Activated CD8-positive, alpha-beta memory T cell treated with anti-CD3 and anti-CD28 coated beads, Interleukin-2, amount 50 U/mL, for 48 hours (primary cell): ENCODE measurements at regions not wholly inside any gene's neighbourhood (a gene's known extent, or its start where the extent isn't known, plus 50 kb on each side); places are given as distances from the start of the nearest gene placed in this dataset.

ENCODE experiments used
- DNase-seq: peaks from one replicate; pipeline ENCODE4 v3.0.0-alpha.2; 2020

DNA sequence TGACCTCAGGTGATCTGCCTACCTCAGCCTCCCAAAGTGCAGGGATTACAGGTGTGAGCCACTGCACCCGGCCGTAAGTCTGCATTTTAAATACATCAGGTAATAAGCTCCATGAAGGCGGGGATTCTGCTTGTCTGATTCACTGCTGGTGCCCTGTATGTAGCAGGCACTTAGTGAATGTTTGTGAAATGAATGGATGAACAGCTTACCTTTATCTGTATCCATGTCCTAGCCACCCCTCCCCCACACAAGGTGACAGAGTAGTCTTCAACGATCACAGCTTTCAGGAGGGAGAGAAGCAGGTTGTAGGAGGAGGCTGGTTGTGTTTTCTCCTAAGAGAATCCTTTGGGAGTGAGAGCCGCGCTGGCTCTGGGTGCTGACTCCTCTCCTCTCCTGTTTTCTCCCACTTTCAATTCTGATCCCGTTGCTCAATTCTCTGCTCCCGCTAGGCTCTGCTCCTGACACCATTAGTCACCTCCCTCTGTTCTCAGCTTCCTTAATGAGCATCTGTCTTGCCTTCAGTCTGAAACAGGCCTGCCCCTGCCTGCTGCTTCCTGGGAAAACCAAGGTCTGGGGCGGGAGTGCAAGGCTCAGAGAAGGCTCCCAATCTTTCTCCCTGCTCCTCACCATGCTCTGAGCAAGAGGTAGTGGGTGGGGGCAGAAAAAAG, 88.8 kb upstream of the CTNNA1 start:
- DNase-seq: peak; percentile 28

- peak; percentile 29 for DNase-seq
These were observed 88.4 kb upstream of the HSPA9 start for GRCh38 chr5:138663561-138663960.

- DNase-seq: peak; percentile 46
These were observed 87.8 kb upstream of the HSPA9 start for GRCh38 chr5:138663009-138663408.

- DNase-seq: peak; percentile 53
These were observed 87.4 kb upstream of the HSPA9 start for GRCh38 chr5:138662599-138662998.

DNA sequence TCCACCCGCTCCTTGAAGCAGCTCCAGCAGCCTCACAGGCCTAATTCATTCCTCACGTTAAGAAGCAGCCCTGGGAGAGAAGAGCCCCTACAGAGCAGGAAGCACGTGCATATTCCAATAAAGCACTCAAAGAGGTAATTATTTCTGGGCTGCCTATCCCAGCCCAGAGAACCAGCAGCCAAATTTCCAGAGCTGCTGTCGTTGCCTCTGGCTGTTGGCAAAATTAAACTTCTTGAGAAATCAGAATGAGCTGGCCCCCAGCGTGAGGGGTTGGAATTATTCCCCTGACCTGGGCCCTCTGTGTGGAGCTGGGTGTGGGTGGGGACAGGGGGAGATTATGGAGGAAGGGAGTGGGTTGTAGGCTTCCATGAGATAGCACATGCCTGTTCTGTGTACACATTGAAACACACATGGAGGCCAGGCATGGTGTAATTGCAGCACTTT, 86.8 kb upstream of the HSPA9 start:
- peak; percentile 32 for DNase-seq

- peak; percentile 15 for DNase-seq
These were observed 86.2 kb upstream of the HSPA9 start for GRCh38 chr5:138661291-138661960.

DNA sequence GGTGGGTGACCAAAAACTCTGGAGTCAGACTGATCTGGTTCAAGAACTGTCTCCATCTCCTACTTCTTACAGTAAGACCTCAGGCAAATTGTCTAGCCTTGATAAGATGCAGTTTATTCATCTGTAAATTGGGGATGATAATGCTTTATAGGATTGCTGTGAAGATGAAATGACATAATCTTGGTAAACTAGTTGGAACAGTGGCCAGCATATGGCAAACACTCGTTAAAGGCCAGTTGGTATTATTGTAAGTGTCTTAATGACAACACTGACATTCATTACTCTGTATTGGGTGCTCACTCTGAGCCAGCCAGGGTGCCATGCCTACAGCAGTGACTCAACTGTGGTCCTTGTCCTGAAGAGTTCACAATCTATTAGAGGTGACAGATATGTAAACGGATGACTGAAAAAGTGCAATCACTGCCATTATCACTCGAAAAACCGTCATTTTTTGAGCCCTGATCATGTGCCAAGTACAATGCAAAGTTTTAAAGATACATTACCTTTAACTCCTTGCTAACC, 84.9 kb upstream of the HSPA9 start:
- no peak for DNase-seq

GRCh38 chr5:138659561-138659960, 84.4 kb upstream of the HSPA9 start:
- no peak for DNase-seq

DNA sequence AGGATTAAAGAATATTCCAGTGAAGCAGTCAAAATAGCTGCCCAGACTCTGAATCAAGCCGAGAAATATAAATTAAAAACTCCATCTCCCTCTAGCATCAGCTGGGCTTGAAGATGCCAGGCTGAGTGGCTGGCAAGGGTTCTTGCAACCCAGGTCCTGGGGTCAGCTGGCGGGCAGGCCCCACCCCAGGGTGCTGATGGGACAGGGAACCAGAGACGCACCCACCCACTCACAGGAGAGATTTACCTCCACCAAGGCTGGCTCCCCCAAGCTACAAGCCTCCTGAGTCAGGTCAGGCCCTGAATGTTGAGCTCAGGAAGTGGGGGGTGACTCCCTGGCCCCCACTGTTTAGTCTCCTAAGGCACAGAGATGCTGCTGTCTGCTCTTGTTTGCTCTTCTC, 83.9 kb upstream of the HSPA9 start:
- DNase-seq: no peak

DNA sequence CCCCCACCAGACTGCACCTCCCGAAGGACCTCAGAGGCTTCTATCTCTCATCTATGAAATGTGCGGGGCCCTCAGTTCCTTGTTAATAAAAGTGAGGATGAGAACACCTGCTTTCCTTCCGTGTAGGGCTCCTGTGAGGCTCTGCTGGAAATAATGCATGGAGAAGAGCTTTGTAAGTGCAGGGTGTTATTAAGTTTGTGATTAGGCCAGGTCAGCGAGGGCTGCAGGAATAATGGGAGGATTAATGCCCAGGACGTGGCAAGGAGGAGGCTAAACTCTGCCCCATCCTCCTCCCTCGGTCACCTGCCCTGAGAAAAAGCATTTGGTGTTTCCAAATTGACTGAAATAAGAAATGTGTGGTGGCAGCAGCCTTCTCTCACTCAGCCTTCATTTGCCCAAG, 83.5 kb upstream of the HSPA9 start:
- DNase-seq: no peak

GRCh38 chr5:138657360-138657759, 82.2 kb upstream of the HSPA9 start:
- no peak for DNase-seq

- DNase-seq: no peak
These were observed 81.7 kb upstream of the HSPA9 start for GRCh38 chr5:138656916-138657315.

DNA sequence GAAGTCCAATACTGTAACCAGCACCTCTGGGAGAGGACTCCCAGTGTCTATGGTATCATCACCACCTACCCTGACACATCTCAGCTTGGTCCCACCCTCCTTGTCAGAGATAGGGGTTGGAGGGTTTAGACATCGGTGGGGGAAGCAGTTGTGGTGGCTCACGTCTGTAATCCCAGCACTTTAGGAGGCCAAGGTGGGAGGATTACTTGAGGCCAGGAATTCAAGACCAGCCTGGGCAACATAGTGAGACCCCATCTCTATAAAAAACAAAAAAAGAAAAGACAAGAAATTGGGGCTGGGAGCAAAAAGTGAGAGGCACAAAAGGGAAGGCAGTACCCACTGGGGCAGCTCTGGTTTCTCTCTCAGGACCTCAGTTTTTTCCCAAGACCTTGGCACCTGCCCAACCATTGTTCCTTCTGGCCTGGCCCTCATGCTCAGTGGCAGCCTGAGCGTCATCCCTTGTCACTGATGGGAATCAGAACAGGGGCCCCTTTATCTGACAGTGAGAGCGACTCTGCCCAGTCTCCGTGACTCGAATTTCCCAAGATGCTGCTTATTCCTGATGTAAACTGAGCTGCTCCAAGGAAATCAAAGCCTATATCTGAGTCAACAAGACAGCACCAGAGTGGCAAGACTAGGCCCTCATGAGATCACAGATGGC, 80.5 kb upstream of the HSPA9 start:
- DNase-seq: no peak

GRCh38 chr5:138654281-138654867, 79.2 kb upstream of the HSPA9 start:
- DNase-seq: peak; percentile 82

DNA sequence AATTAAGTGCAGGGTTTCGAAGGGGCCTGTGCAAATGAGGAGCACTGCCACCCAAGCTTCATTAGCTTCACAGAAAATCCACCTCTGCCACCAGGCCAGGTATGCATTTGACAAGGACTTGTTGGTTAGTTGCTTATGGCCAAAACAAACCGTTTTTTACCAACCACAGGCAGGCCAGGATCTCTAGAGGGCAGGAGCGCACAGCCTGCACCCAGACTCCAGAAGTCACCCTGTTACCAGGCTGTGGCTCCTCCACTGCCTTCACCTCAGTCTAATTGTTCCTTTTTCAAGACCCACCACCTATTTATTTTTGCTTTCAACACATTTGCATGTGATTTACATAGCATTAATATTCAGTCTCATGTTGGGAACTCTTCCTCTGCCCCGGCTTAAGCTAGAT, 78.3 kb upstream of the HSPA9 start:
- DNase-seq: no peak

DNA sequence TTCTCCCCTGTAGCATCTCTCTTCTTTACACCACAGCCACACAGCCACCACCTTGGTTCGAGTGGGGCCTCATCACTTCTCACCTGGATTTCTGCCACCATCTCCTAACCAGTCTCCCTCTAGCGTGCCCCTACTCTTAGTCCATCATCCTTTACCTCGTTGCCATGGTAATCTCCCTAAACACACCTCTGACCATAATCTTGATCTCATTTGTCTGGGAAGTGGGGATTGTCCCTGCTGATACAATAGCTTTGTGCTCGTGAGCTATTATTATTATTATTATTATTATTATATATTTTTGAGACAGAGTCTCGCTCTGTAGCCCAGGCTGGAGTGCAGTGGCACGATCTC, 76.5 kb upstream of the HSPA9 start:
- no peak for DNase-seq

DNA sequence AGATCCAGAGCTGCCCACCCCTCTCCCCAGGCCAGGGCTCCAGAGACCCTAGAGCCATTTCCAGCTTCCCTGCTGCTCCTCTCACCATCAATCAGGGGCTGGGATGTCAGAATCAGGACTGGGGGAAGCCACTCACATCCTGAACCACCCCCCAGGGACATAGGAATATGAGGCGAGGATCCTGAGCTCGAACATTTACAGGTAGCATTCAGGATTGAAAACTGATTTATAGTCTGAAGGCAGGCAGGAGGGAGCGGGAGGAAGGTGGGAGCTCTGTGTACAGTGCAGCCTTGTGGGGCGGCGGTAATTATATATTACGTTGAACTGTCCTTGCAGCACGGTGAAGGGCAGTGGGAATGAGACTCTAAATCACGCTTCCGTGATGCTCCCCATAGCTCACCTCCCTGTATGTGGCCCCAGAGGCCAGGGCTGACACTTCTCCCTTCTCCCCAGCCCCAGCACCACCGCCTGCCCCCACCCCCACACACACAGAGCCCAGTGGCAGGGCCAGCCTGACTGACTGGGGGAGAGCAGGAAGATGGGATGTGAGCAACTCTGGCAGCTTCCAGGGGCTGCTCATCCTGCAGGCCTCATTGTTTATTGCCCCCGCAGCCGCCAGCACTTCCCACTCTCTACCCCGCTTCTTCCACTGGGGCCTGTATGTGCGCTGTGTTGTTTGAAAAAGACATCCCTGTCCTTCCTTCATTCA, 76.0 kb upstream of the HSPA9 start:
- DNase-seq: no peak

- DNase-seq: no peak
These were observed 75.0 kb upstream of the HSPA9 start for GRCh38 chr5:138650196-138650595.

- no peak for DNase-seq
These were observed 74.6 kb upstream of the HSPA9 start for GRCh38 chr5:138649775-138650174.

DNA sequence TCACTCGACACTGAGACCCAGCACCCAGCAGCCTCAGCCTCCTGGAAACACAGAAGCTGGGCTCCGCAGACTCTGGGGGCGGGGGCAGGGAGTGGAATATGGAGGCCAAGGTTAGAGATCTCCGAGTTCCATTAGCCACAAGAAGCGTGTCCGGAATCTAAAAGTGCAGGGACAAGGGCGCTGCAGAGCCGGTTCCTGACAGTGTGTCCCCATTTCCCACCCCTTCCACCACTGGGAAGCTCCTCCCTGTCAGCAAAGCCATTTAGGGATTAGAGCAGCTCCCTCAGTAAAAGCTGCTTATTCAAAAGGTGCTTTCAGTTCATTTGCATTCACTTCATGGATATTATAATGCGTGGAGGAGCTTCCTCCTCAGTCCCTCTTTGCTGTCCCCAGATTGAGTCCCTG, 74.1 kb upstream of the HSPA9 start:
- no peak for DNase-seq

- no peak for DNase-seq
These were observed 73.6 kb upstream of the HSPA9 start for GRCh38 chr5:138648841-138649240.

DNA sequence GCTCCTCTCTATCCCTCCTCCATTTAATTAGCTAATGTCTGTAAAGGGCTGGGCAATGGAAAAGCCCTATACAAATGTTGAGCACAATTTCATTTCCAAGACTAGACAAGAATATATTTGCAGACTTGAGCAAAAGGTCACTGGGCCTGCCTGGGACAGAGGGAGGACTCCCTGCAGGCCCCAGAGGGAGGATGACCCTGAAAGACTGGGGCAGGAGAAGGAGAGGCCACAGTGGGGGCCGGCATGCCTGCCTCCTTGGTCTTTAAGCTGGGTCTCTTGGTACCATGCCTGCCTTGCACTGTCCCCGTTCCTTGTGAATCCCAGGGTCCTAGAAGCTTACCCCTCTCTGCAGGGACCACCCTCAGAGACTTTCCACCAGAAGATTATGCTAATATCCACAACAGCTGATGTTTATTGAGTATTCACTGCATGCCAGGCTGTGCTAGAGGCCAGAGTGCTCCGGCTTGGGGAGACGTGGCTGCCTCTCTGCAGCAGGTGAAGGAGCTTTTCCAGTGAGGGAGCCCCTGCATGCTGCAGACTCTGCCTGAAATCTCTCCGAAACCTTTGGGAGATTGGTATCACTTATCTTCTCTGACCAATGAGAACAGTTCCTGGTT, 72.7 kb upstream of the HSPA9 start:
- no peak for DNase-seq
